ENCODE measurements at regions not wholly inside any gene's neighbourhood (a gene's known extent, or its start where the extent isn't known, plus 50 kb on each side); places are given as distances from the start of the nearest gene placed in this dataset.

- H2AFZ ChIP-seq (ENCODE audit: low read length) = no peak overlapping the region
- no peak overlapping the region for H3K27ac ChIP-seq (ENCODE audit: extremely low read length, insufficient read depth, low read length)
- no peaks in the 10 kb centered on the region for H3K9me3 ChIP-seq (ENCODE audit: low read length)
- ATAC-seq (no peak), DNase-seq (ENCODE audit: low spot score) (no peak), FAIRE-seq (no peak)
- H3K4me2 ChIP-seq (ENCODE audit: low read depth, low read length) = no peak overlapping the region
- in situ Hi-C loops (cut with HindIII; ENCODE audit: extremely low pct_ligation_motif_present, low pct_unique_long_range_greater_than_20kb) = no loop called here
- ChIA-PET POLR2A (no interaction called here), CTCF (ENCODE audit: low intra/inter-chr PET ratio, low total read pairs) (no interaction called here)
- no peaks in the 10 kb centered on the region for H3K36me3 ChIP-seq (replicated peaks in 1 of 2; ENCODE audit: control insufficient read depth in 1 of 2, insufficient read depth in 2 of 2, low read length in 2 of 2)
- no peaks in the 10 kb centered on the region for H3K4me1 ChIP-seq (ENCODE audit: insufficient read depth, low read length)
- intact Hi-C loops (cut with micrococcal nuclease; ENCODE audit: unreplicated experiment) = no loop called here
- H3K27me3 ChIP-seq (ENCODE audit: control insufficient read depth in 1 of 2, insufficient read depth in 2 of 2, low read length in 2 of 2) = no peaks in the 10 kb centered on the region
- 41% methylated on average over 6 of the region's 6 CpGs for WGBS (ENCODE audit: low lambda C conversion rate)
- no peak overlapping the region for H3K4me3 ChIP-seq (replicated peaks in 1 of 3; ENCODE audit: insufficient read depth in 1 of 3, low read depth in 2 of 3, low read length in 3 of 3)
- H3K79me2 ChIP-seq (ENCODE audit: insufficient read depth, low read length) = no peaks in the 10 kb centered on the region
- no TSS peak for BruUV-seq (replicated peaks)
- H3K9ac ChIP-seq (ENCODE audit: insufficient read depth, low read depth, low read length) = no peak overlapping the region
- no peaks in the 10 kb centered on the region for H4K20me1 ChIP-seq (ENCODE audit: insufficient read depth, low read length)
- no peak for TF ChIP-seq ZNF276 (CRISPR knock-in tag; IDR thresholded peaks at IDR 0.05; ENCODE audit: low read depth)
- no peak for TF ChIP-seq ZNF235 (CRISPR knock-in tag; IDR thresholded peaks at IDR 0.05; ENCODE audit: borderline replicate concordance)
- TF ChIP-seq YY1 (IDR thresholded peaks at IDR 0.05; ENCODE audit: insufficient read depth, insufficient replicate concordance, low read depth, low read length) = no peak
- TF ChIP-seq ZNF652 (CRISPR knock-in tag; IDR thresholded peaks at IDR 0.05; ENCODE audit: borderline replicate concordance, low read depth) = no peak
- TF ChIP-seq HMGA1 (CRISPR knock-in tag; conservative IDR thresholded peaks at IDR 0.05) = no peak
- TF ChIP-seq ZNF841 (CRISPR knock-in tag; IDR thresholded peaks at IDR 0.05; ENCODE audit: borderline replicate concordance) = no peak
- TF ChIP-seq RFX5 (IDR thresholded peaks at IDR 0.05; ENCODE audit: low read depth, low read length) = no peak
- no peak for TF ChIP-seq PHF21A (CRISPR knock-in tag; IDR thresholded peaks at IDR 0.05)
- no peak for TF ChIP-seq PRPF4 (IDR thresholded peaks at IDR 0.05; ENCODE audit: low read depth, low read length, poor library complexity, severe bottlenecking)
- TF ChIP-seq PRMT3 (CRISPR knock-in tag; IDR thresholded peaks at IDR 0.05; ENCODE audit: borderline replicate concordance, low read depth) = no peak
- no peak for TF ChIP-seq GFI1 (CRISPR knock-in tag; IDR thresholded peaks at IDR 0.05; ENCODE audit: borderline replicate concordance)
- TF ChIP-seq SMC3 (IDR thresholded peaks at IDR 0.05; ENCODE audit: low read length) = no peak
- TF ChIP-seq ZNF816 (CRISPR knock-in tag; IDR thresholded peaks at IDR 0.05; ENCODE audit: borderline replicate concordance) = no peak
- TF ChIP-seq POGK (CRISPR knock-in tag; conservative IDR thresholded peaks at IDR 0.05) = no peak
- no peak for TF ChIP-seq ARID4A (CRISPR knock-in tag; IDR thresholded peaks at IDR 0.05; ENCODE audit: borderline replicate concordance)
- no peak for TF ChIP-seq ZSCAN5A (CRISPR knock-in tag; IDR thresholded peaks at IDR 0.05; ENCODE audit: borderline replicate concordance)
These were observed 143.8 kb downstream of the DUSP10 start for GRCh38 chr1:221598122-221598521.

Data from HepG2 (cell line).